ENCODE measurements at regions not wholly inside any gene's neighbourhood (a gene's known extent, or its start where the extent isn't known, plus 50 kb on each side); places are given as distances from the start of the nearest gene placed in this dataset.

GRCh38 chr3:66133853-66134445 lies 86.9 kb upstream of the SLC25A26 start:
- H3K4me3 ChIP-seq: no peak overlapping the region
- H3K4me2 ChIP-seq (ENCODE audit: control insufficient read depth, insufficient read depth): no peak overlapping the region
- intact Hi-C loops (cut with micrococcal nuclease; ENCODE audit: unreplicated experiment) (no loop called here), in situ Hi-C loops (cut with MboI) (loop anchor here (10.0 kb wide), 1 partner anchor 349 kb away; no protein-coding TSS in a partner anchor)
- FAIRE-seq: no peak
- SMC1A ChIA-PET (ENCODE audit: uncharacterized antibody, unreplicated experiment): no interaction called here
- H4K20me1 ChIP-seq (ENCODE audit: control insufficient read depth, insufficient read depth): no peaks in the 10 kb centered on the region
- RAD21 ChIA-PET (ENCODE audit: unreplicated experiment): no interaction called here
- POLR2A ChIA-PET: no interaction called here
- DNase-seq (ENCODE audit: low read depth, low spot score): no peak
- BruUV-seq (replicated peaks): no TSS peak
- H3K27ac ChIP-seq (ENCODE audit: control insufficient read depth, insufficient read depth): no peak overlapping the region
- no peaks in the 10 kb centered on the region for H3K79me2 ChIP-seq (ENCODE audit: control insufficient read depth, insufficient read depth, low read length)
- H3K9ac ChIP-seq (ENCODE audit: control insufficient read depth, insufficient read depth, low read length): no peak overlapping the region
- no peak overlapping the region for H2AFZ ChIP-seq (ENCODE audit: control insufficient read depth, low read depth, low read length)
- TF ChIP-seq ASH2L (IDR thresholded peaks at IDR 0.05; ENCODE audit: borderline replicate concordance, low read depth) (no peak), BCL11A (IDR thresholded peaks at IDR 0.05; ENCODE audit: low read depth, low read length) (no peak), SIN3A (IDR thresholded peaks at IDR 0.05; ENCODE audit: low read depth, low read length) (no peak), TCF12 (IDR thresholded peaks at IDR 0.05; ENCODE audit: low read depth, low read length) (no peak), PAX8 (IDR thresholded peaks at IDR 0.05) (no peak), GABPA (IDR thresholded peaks at IDR 0.05; ENCODE audit: low read depth) (no peak), ZNF384 (IDR thresholded peaks at IDR 0.05; ENCODE audit: borderline replicate concordance, low read depth, low read length) (no peak)
- TF ChIP-seq, protein P1, sequence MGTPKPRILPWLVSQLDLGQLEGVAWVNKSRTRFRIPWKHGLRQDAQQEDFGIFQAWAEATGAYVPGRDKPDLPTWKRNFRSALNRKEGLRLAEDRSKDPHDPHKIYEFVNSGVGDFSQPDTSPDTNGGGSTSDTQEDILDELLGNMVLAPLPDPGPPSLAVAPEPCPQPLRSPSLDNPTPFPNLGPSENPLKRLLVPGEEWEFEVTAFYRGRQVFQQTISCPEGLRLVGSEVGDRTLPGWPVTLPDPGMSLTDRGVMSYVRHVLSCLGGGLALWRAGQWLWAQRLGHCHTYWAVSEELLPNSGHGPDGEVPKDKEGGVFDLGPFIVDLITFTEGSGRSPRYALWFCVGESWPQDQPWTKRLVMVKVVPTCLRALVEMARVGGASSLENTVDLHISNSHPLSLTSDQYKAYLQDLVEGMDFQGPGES (IDR thresholded peaks at IDR 0.05): no peak
- no peak for ATAC-seq
- H3K36me3 ChIP-seq (ENCODE audit: control insufficient read depth in 2 of 2, insufficient read depth in 2 of 2, low read length in 1 of 2): no peaks in the 10 kb centered on the region
- no peaks in the 10 kb centered on the region for H3K9me3 ChIP-seq (replicated peaks; ENCODE audit: control insufficient read depth, insufficient read depth, low read length)
- H3K27me3 ChIP-seq (replicated peaks in 1 of 2; ENCODE audit: control insufficient read depth in 2 of 2, insufficient read depth in 2 of 2, low read length in 1 of 2): no peaks in the 10 kb centered on the region
- 54% methylated on average over 8 of the region's 8 CpGs for WGBS (ENCODE audit: insufficient coverage, insufficient replicate concordance, low lambda C conversion rate, missing lambda C conversion rate)
- H3K4me1 ChIP-seq (ENCODE audit: control insufficient read depth, insufficient read depth, low read length): no peaks in the 10 kb centered on the region
- CTCF ChIA-PET: no interaction called here

Measured in GM12878 (cell line).